PFSK-1 (cell line): ENCODE measurements at regions not wholly inside any gene's neighbourhood (a gene's known extent, or its start where the extent isn't known, plus 50 kb on each side); places are given as distances from the start of the nearest gene placed in this dataset.

Experiments
- FOXP2 ChIP-seq: optimal IDR thresholded peaks from 2 replicates; pipeline ENCODE3; 2011; ENCODE audit warnings: borderline replicate concordance, control low read depth, inconsistent platforms; ENCODE audit not compliant: insufficient read depth; ENCODE audit errors: extremely low read length, extremely low read depth
- POLR2AphosphoS5 ChIP-seq: IDR thresholded peaks from 2 replicates; pipeline ENCODE4 v1.6.1; 2012; ENCODE audit warnings: low read depth, mild to moderate bottlenecking, control low read depth, low read length, moderate library complexity
- REST ChIP-seq, 2 experiments: IDR thresholded peaks; 2 replicates each; pipeline versions ENCODE4 v1.6.1 to v1.8.0; 2011 to 2012; ENCODE audit warnings: low read depth in 2 of 2, low read length in 2 of 2, control low read depth in 1 of 2, inconsistent platforms in 1 of 2, mild to moderate bottlenecking in 1 of 2, moderate library complexity in 1 of 2; ENCODE audit not compliant: insufficient read depth in 1 of 2
- SIN3A ChIP-seq: IDR thresholded peaks from 2 replicates; pipeline ENCODE4 v1.6.1; 2012; ENCODE audit warnings: mild to moderate bottlenecking, low read length, moderate library complexity, borderline replicate concordance; ENCODE audit not compliant: insufficient read depth
- TAF1 ChIP-seq: IDR thresholded peaks from 2 replicates; pipeline ENCODE4 v1.6.1; 2012; ENCODE audit warnings: low read length, control low read depth, borderline replicate concordance; ENCODE audit not compliant: insufficient read depth

- TF ChIP-seq SIN3A, result no peak
- TF ChIP-seq FOXP2, result no peak
- no peak for TF ChIP-seq POLR2AphosphoS5
- no peak for TF ChIP-seq TAF1
- TF ChIP-seq REST (IDR thresholded peaks at IDR 0.05; ENCODE audit: insufficient read depth in 1 of 2, low read depth in 2 of 2, low read length in 2 of 2), result no peak
Measured at GRCh38 chr11:41983475-41983874, 524.0 kb upstream of the LRRC4C start.

- no peak for TF ChIP-seq SIN3A
- no peak for TF ChIP-seq FOXP2
- no peak for TF ChIP-seq TAF1
- TF ChIP-seq REST (IDR thresholded peaks at IDR 0.05; ENCODE audit: insufficient read depth in 1 of 2, low read depth in 2 of 2, low read length in 2 of 2), result no peak
- no peak for TF ChIP-seq POLR2AphosphoS5
Measured at GRCh38 chr11:41984023-41984422, 524.6 kb upstream of the LRRC4C start.

- TF ChIP-seq FOXP2 (no peak), TAF1 (no peak), SIN3A (no peak), REST (IDR thresholded peaks at IDR 0.05; ENCODE audit: insufficient read depth in 1 of 2, low read depth in 2 of 2, low read length in 2 of 2) (no peak), POLR2AphosphoS5 (no peak)
Measured at GRCh38 chr11:41985799-41986198, 526.3 kb upstream of the LRRC4C start.

- no peak for TF ChIP-seq FOXP2
- TF ChIP-seq TAF1, result no peak
- TF ChIP-seq POLR2AphosphoS5, result no peak
- TF ChIP-seq REST (IDR thresholded peaks at IDR 0.05; ENCODE audit: insufficient read depth in 1 of 2, low read depth in 2 of 2, low read length in 2 of 2), result no peak
Measured at GRCh38 chr11:41988951-41989572, 529.6 kb upstream of the LRRC4C start.

GRCh38 chr11:41989823-41990380, 530.5 kb upstream of the LRRC4C start:
- TF ChIP-seq FOXP2, result no peak
- no peak for TF ChIP-seq POLR2AphosphoS5
- TF ChIP-seq REST (IDR thresholded peaks at IDR 0.05; ENCODE audit: insufficient read depth in 1 of 2, low read depth in 2 of 2, low read length in 2 of 2), result no peak
- no peak for TF ChIP-seq TAF1
- no peak for TF ChIP-seq SIN3A
